IMR-90 (cell line): ENCODE measurements at regions not wholly inside any gene's neighbourhood (a gene's known extent, or its start where the extent isn't known, plus 50 kb on each side); places are given as distances from the start of the nearest gene placed in this dataset.

Source experiments
- ATAC-seq: fragments of 200-7000 bp; cut with Tn5 transposase; 2 replicates; pipeline ENCODE4 v1.9.1; 2020; ENCODE audit warnings: low read depth, mild to moderate bottlenecking, moderate library complexity
- BruUV-seq: library from RNA; stranded (reverse); fragments of 400-500 nt; replicated peaks from 2 replicates; lab custom pipeline; 2021; lab: Mats Ljungman, UMichigan
- CTCF ChIA-PET: fragments of 300-600 bp; formaldehyde crosslinking; extraction: SDS; loops from one replicate; lab custom pipeline; 2021; ENCODE audit warnings: antibody characterized with exemption; lab: Yijun Ruan, JAX
- POLR2A ChIA-PET: fragments of 300-600 bp; sonication (Branson Sonifier 250); formaldehyde crosslinking; loops from one replicate; lab custom pipeline; 2022; ENCODE audit warnings: antibody characterized with exemption; ENCODE audit not compliant: unreplicated experiment; lab: Charles Lee
- DNase-seq: peaks from one replicate; pipeline ENCODE4 v3.0.0; 2013
- H2AFZ ChIP-seq: replicated peaks from 2 replicates; pipeline ENCODE3; 2013; ENCODE audit warnings: low read length, mild to moderate bottlenecking; ENCODE audit not compliant: poor library complexity
- H2AK5ac ChIP-seq: 2 replicates; pipeline ENCODE4 v1.6.1; 2013; ENCODE audit warnings: low read depth, low read length, inconsistent platforms
- H2AK9ac ChIP-seq: replicated peaks from 2 replicates; pipeline ENCODE3; 2013; ENCODE audit warnings: mild to moderate bottlenecking, low read depth, low read length, moderate library complexity; ENCODE audit not compliant: poor library complexity
- H2BK120ac ChIP-seq: 2 replicates; pipeline ENCODE4 v1.6.1; 2013; ENCODE audit warnings: low read depth, low read length, inconsistent platforms
- H2BK15ac ChIP-seq: 3 replicates; pipeline ENCODE4 v1.6.1; 2013; ENCODE audit warnings: low read depth, low read length, inconsistent platforms
- H2BK20ac ChIP-seq: 2 replicates; pipeline ENCODE4 v1.6.1; 2013; ENCODE audit warnings: low read depth, mild to moderate bottlenecking, inconsistent platforms, low read length, moderate library complexity
- H2BK5ac ChIP-seq: 2 replicates; pipeline ENCODE4 v1.6.1; 2013; ENCODE audit warnings: mild to moderate bottlenecking, low read depth, low read length, inconsistent platforms; ENCODE audit not compliant: poor library complexity, severe bottlenecking
- H3K14ac ChIP-seq: replicated peaks from 2 replicates; pipeline ENCODE4 v1.6.1; 2013; ENCODE audit warnings: low read depth, low read length, inconsistent platforms
- H3K18ac ChIP-seq: 2 replicates; pipeline ENCODE4 v1.6.1; 2013; ENCODE audit warnings: low read depth, low read length, control low read depth
- H3K23ac ChIP-seq: 2 replicates; pipeline ENCODE4 v1.6.1; 2013; ENCODE audit warnings: low read depth, low read length, inconsistent platforms
- H3K27ac ChIP-seq: 2 replicates; pipeline ENCODE4 v1.5.1; 2013; ENCODE audit warnings: mild to moderate bottlenecking, control low read depth, low read length; ENCODE audit not compliant: insufficient read depth
- H3K27me3 ChIP-seq: 2 replicates; pipeline ENCODE4 v1.6.1; 2013; ENCODE audit warnings: low read length; ENCODE audit not compliant: control insufficient read depth, insufficient read depth
- H3K36me3 ChIP-seq: 2 replicates; pipeline ENCODE4 v1.6.1; 2013; ENCODE audit warnings: low read length, mixed read lengths; ENCODE audit not compliant: control insufficient read depth, insufficient read depth
- H3K4ac ChIP-seq: 2 replicates; pipeline ENCODE4 v1.6.1; 2013; ENCODE audit warnings: low read depth, low read length, inconsistent platforms
- H3K4me1 ChIP-seq: 2 replicates; pipeline ENCODE4 v1.6.1; 2013; ENCODE audit warnings: low read length, mixed read lengths; ENCODE audit not compliant: control insufficient read depth, insufficient read depth
- H3K4me2 ChIP-seq: 2 replicates; pipeline ENCODE4 v1.6.1; 2013; ENCODE audit warnings: low read depth, mild to moderate bottlenecking, control low read depth, low read length, moderate library complexity
- H3K4me3 ChIP-seq: 2 replicates; pipeline ENCODE4 v1.5.1; 2013; ENCODE audit warnings: low read depth, mild to moderate bottlenecking, control low read depth, low read length, moderate library complexity; ENCODE audit not compliant: insufficient read depth
- H3K56ac ChIP-seq: 2 replicates; pipeline ENCODE4 v1.6.1; 2013; ENCODE audit warnings: low read length, inconsistent platforms; ENCODE audit not compliant: insufficient read depth; ENCODE audit errors: extremely low read depth
- H3K79me1 ChIP-seq, 2 experiments: 2 replicates each; pipeline ENCODE4 v1.6.1; 2013; ENCODE audit warnings: low read length in 2 of 2, inconsistent platforms in 1 of 2, low read depth in 1 of 2
- H3K9ac ChIP-seq: 2 replicates; pipeline ENCODE4 v1.6.1; 2013; ENCODE audit warnings: low read depth, low read length, control low read depth
- H3K9me1 ChIP-seq: 2 replicates; pipeline ENCODE4 v1.6.1; 2013; ENCODE audit warnings: low read length, inconsistent platforms; ENCODE audit not compliant: insufficient read depth
- H3K9me3 ChIP-seq: 2 replicates; pipeline ENCODE4 v1.6.1; 2013; ENCODE audit warnings: low read length; ENCODE audit not compliant: control insufficient read depth, insufficient read depth
- H4K20me1 ChIP-seq: 2 replicates; pipeline ENCODE4 v1.6.1; 2013; ENCODE audit warnings: low read length, inconsistent platforms; ENCODE audit not compliant: insufficient read depth
- H4K5ac ChIP-seq: 2 replicates; pipeline ENCODE4 v1.6.1; 2013; ENCODE audit warnings: mild to moderate bottlenecking, low read depth, low read length, control low read depth
- H4K8ac ChIP-seq, 2 experiments: 2 replicates each; pipeline ENCODE4 v1.6.1; 2013; ENCODE audit warnings: low read depth in 2 of 2, low read length in 2 of 2, control low read depth in 1 of 2, inconsistent platforms in 1 of 2
- H4K91ac ChIP-seq: 2 replicates; pipeline ENCODE4 v1.6.1; 2013; ENCODE audit warnings: low read depth, low read length, inconsistent platforms; ENCODE audit not compliant: insufficient read depth
- BHLHE40 ChIP-seq: fragments of 150-350 bp; IDR thresholded peaks from 2 replicates; pipeline ENCODE4 v1.6.1; 2016; ENCODE audit warnings: mild to moderate bottlenecking, low read depth, low read length
- CEBPB ChIP-seq: IDR thresholded peaks from 2 replicates; pipeline ENCODE4 v1.6.1; 2012; ENCODE audit warnings: low read depth, low read length, improper control_type of control experiment
- CHD1 ChIP-seq: IDR thresholded peaks from 2 replicates; pipeline ENCODE4 v1.6.1; 2012; ENCODE audit warnings: low read depth, low read length, improper control_type of control experiment
- CTCF ChIP-seq: conservative IDR thresholded peaks from 2 replicates; pipeline ENCODE4 v1.5.1; 2012; ENCODE audit warnings: mild to moderate bottlenecking, low read depth, low read length, improper control_type of control experiment
- FOS ChIP-seq: fragments of 150-350 bp; IDR thresholded peaks from 2 replicates; pipeline ENCODE4 v1.6.1; 2016; ENCODE audit warnings: low read depth, low read length
- MAFK ChIP-seq: IDR thresholded peaks from 2 replicates; pipeline ENCODE4 v1.6.1; 2012; ENCODE audit warnings: low read depth, low read length, improper control_type of control experiment
- MAZ ChIP-seq: IDR thresholded peaks from 2 replicates; pipeline ENCODE4 v1.6.1; 2012; ENCODE audit warnings: low read depth, mild to moderate bottlenecking, low read length, improper control_type of control experiment, moderate library complexity, borderline replicate concordance
- MXI1 ChIP-seq: IDR thresholded peaks from 2 replicates; pipeline ENCODE4 v1.6.1; 2012; ENCODE audit warnings: low read depth, mild to moderate bottlenecking, low read length, moderate library complexity, borderline replicate concordance
- NFE2L2 ChIP-seq: fragments of 150-350 bp; IDR thresholded peaks from 2 replicates; pipeline ENCODE4 v1.6.1; 2016; ENCODE audit warnings: low read depth, mild to moderate bottlenecking, low read length
- POLR2A ChIP-seq: IDR thresholded peaks from 2 replicates; pipeline ENCODE4 v1.6.1; 2012; ENCODE audit warnings: mild to moderate bottlenecking, low read depth, low read length
- RAD21 ChIP-seq: IDR thresholded peaks from 2 replicates; pipeline ENCODE4 v1.6.1; 2012; ENCODE audit warnings: low read length, improper control_type of control experiment
- RCOR1 ChIP-seq: IDR thresholded peaks from 2 replicates; pipeline ENCODE4 v1.6.1; 2012; ENCODE audit warnings: mild to moderate bottlenecking, low read length, improper control_type of control experiment; ENCODE audit not compliant: insufficient replicate concordance
- RFX5 ChIP-seq: IDR thresholded peaks from 2 replicates; pipeline ENCODE4 v1.8.0; 2012; ENCODE audit warnings: low read depth, mild to moderate bottlenecking, low read length, moderate library complexity
- SMC3 ChIP-seq: fragments of 150-350 bp; IDR thresholded peaks from 2 replicates; pipeline ENCODE4 v1.6.1; 2016; ENCODE audit warnings: low read depth, mild to moderate bottlenecking, antibody characterized with exemption, low read length, moderate library complexity
- USF2 ChIP-seq: fragments of 150-350 bp; IDR thresholded peaks from 2 replicates; pipeline ENCODE4 v1.6.1; 2017; ENCODE audit warnings: mild to moderate bottlenecking, antibody characterized with exemption, low read length, low read depth
- WGBS, 2 experiments: methylation state at CpG; one replicate each; pipeline versions ENCODE4 v1.1.5 to v1.1.7; 2013; ENCODE audit warnings: missing lambda C conversion rate in 2 of 2; ENCODE audit not compliant: insufficient read length in 1 of 2; ENCODE audit errors: extremely low coverage in 2 of 2; 5-methylcytosine and 5-hydroxymethylcytosine counted together
- dilution Hi-C: fragments of 300-500 bp; cut with HindIII; formaldehyde crosslinking; loops from one replicate; pipeline ENCODE4 v1.14.3; 2018; ENCODE audit warnings: low sequenced_read_pairs; ENCODE audit not compliant: unreplicated experiment
- in situ Hi-C: fragments of 300-500 bp; cut with MboI; formaldehyde crosslinking; loops from 3 replicates; pipeline ENCODE4 v1.14.3; 2019; ENCODE audit warnings: low sequenced_read_pairs, inconsistent platforms, mixed read lengths
- intact Hi-C: fragments of 100-400 bp; cut with micrococcal nuclease; formaldehyde crosslinking; loops from 2 replicates; pipeline ENCODE4 v1.10.0; 2022
- TF ChIP-seq, protein P1 (sequence below): fragments of 150-350 bp; IDR thresholded peaks from 2 replicates; pipeline ENCODE4 v1.6.1; 2016; ENCODE audit warnings: low read depth, mild to moderate bottlenecking, low read length, moderate library complexity, borderline replicate concordance

GRCh38 chr12:46892887-46893286, 67.1 kb upstream of the SLC38A4 start:
- H4K20me1 ChIP-seq, result no peaks in the 10 kb centered on the region
- no peak overlapping the region for H3K18ac ChIP-seq
- H2BK20ac ChIP-seq, result no peak overlapping the region
- ChIA-PET CTCF (no interaction called here), POLR2A (interaction anchor here (0.5 kb wide), 1 partner anchor 773 kb away, joined by 3 read pairs; no protein-coding TSS in a partner anchor)
- H3K23ac ChIP-seq, result no peak overlapping the region
- H2AFZ ChIP-seq, result no peak overlapping the region
- dilution Hi-C loops (no loop called here), in situ Hi-C loops (no loop called here), intact Hi-C loops (no loop called here)
- H4K5ac ChIP-seq, result no peak overlapping the region
- peaks cover 2% of the 10 kb centered on the region; the same call in 1 of the 2 replicates for H3K4me1 ChIP-seq
- H3K4me3 ChIP-seq, result no peak overlapping the region
- H3K27ac ChIP-seq, result no peak overlapping the region
- ATAC-seq (no peak), DNase-seq (no peak)
- TF ChIP-seq CTCF (no peak), FOS (no peak), RFX5 (no peak), BHLHE40 (no peak), MXI1 (no peak), POLR2A (no peak), CHD1 (no peak), USF2 (no peak), CEBPB (no peak), MAFK (no peak), MAZ (no peak), RCOR1 (no peak), NFE2L2 (no peak), SMC3 (no peak), RAD21 (no peak)
- TF ChIP-seq, protein P1, sequence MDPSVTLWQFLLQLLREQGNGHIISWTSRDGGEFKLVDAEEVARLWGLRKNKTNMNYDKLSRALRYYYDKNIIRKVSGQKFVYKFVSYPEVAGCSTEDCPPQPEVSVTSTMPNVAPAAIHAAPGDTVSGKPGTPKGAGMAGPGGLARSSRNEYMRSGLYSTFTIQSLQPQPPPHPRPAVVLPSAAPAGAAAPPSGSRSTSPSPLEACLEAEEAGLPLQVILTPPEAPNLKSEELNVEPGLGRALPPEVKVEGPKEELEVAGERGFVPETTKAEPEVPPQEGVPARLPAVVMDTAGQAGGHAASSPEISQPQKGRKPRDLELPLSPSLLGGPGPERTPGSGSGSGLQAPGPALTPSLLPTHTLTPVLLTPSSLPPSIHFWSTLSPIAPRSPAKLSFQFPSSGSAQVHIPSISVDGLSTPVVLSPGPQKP, result no peak
- no peaks in the 10 kb centered on the region for H3K36me3 ChIP-seq
- no peak overlapping the region for H3K9ac ChIP-seq
- H3K79me1 ChIP-seq, result no peaks in the 10 kb centered on the region
- H2BK120ac ChIP-seq, result no peak overlapping the region
- BruUV-seq, result no TSS peak
- no peaks in the 10 kb centered on the region for H3K27me3 ChIP-seq
- H2BK5ac ChIP-seq, result no peak overlapping the region
- H3K14ac ChIP-seq, result no peak overlapping the region
- H4K91ac ChIP-seq, result no peak overlapping the region
- no CpG with 5 or more reads among the region's 4 CpGs for WGBS, 2 experiments
- no peak overlapping the region for H2AK9ac ChIP-seq
- no peak overlapping the region for H3K4ac ChIP-seq
- no peak overlapping the region for H4K8ac ChIP-seq
- H2BK15ac ChIP-seq, result no peak overlapping the region
- H3K9me3 ChIP-seq, result no peaks in the 10 kb centered on the region
- H3K4me2 ChIP-seq, result no peak overlapping the region
- no peak overlapping the region for H2AK5ac ChIP-seq
- no peaks in the 10 kb centered on the region for H3K9me1 ChIP-seq
- no peak overlapping the region for H3K56ac ChIP-seq
